C4-2B (cell line): ENCODE measurements at regions not wholly inside any gene's neighbourhood (a gene's known extent, or its start where the extent isn't known, plus 50 kb on each side); places are given as distances from the start of the nearest gene placed in this dataset.

Experiments used
- H3K27ac ChIP-seq: fragments of 450-650 bp; 2 replicates; pipeline ENCODE4 v1.5.1; 2017
- ZFX ChIP-seq: fragments of 450-650 bp; IDR thresholded peaks from 2 replicates; pipeline ENCODE4 v1.6.1; 2017
- TF ChIP-seq, protein P1 (sequence below): fragments of 450-650 bp; conservative IDR thresholded peaks from 2 replicates; pipeline ENCODE4 v1.5.1; 2017; ENCODE audit warnings: mild to moderate bottlenecking

DNA sequence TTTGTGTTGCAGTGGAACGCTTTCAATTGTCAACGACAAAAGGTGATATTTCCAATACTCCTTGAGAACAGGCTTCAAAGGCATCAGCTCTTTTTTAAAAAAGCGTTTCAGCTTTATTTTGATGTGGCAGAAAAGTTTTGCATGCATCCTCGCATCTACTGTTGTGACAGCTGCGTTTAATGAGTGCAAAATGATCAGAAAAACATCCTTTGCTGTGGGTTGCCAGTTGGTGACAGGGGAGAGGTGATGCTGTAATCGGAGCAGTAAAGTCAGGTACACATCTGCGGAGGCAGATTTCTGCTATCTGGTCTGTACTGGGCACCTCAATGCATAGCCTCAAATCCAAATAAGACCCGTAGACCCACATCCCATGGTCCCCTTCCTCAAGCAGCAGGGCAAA, 91.9 kb upstream of the POU3F3 start:
- H3K27ac ChIP-seq, result no peak overlapping the region
- no peak for TF ChIP-seq ZFX
- TF ChIP-seq, protein P1, sequence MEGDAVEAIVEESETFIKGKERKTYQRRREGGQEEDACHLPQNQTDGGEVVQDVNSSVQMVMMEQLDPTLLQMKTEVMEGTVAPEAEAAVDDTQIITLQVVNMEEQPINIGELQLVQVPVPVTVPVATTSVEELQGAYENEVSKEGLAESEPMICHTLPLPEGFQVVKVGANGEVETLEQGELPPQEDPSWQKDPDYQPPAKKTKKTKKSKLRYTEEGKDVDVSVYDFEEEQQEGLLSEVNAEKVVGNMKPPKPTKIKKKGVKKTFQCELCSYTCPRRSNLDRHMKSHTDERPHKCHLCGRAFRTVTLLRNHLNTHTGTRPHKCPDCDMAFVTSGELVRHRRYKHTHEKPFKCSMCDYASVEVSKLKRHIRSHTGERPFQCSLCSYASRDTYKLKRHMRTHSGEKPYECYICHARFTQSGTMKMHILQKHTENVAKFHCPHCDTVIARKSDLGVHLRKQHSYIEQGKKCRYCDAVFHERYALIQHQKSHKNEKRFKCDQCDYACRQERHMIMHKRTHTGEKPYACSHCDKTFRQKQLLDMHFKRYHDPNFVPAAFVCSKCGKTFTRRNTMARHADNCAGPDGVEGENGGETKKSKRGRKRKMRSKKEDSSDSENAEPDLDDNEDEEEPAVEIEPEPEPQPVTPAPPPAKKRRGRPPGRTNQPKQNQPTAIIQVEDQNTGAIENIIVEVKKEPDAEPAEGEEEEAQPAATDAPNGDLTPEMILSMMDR, result no peak

DNA sequence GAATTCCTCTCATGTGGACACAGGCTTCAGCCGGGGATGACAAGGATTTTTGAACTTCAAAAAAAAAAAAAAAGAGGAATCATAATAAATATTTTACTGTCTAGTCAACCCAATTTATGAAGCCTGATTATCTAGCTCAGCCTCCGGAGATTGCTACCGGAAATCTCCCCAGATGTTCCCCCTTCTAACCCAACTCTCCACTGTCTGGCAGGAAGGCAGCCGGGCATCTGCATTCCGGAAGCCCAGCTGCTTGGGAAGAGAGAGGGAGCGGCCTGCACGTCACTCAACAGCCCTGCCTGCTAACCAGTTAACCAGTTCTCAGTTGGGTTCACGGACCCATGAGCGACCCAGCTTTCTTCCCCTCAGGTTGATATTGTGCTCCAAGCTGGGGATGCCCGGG, 87.2 kb upstream of the POU3F3 start:
- TF ChIP-seq, protein P1, result no peak
- TF ChIP-seq ZFX, result no peak
- H3K27ac ChIP-seq, result no peak overlapping the region

DNA sequence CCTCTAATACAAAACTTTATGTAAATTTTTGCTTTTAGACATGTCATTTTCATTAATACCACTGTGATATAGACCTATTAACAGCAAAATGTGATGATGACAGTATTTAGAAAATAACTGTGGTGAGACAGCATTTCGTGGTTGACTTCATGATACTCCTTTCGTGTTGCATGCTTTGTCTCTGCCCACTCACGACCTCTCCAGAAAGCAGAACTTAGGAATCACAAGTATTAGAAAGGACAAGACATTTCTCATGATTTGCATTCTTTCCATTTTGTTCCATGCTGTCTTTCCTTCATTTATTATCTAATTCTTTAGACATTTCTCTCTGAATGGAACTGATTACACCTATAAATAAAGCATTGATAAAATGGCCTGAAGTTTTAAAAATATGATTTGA, 85.2 kb upstream of the POU3F3 start:
- no peak for TF ChIP-seq ZFX
- TF ChIP-seq, protein P1, result no peak
- H3K27ac ChIP-seq, result no peak overlapping the region

DNA sequence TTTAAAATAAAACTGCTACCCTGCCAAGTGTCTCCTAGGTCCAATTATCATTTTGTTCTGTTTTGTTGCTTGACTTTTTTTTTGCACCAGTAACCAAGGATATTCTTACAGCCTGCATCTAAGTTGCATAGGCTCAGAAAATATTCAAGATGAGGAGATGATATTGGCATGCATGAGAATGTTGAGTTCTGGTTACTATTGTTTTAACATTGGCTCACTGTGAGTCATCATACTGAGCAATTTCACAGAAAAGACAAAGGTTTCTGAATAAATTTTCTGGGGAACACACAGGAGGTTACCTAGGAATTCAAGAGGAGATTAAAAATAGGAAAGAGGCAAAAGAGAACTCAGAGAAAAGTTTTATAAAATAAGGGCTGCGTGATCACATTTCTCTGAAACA, 84.8 kb upstream of the POU3F3 start:
- H3K27ac ChIP-seq, result no peak overlapping the region
- TF ChIP-seq, protein P1, result no peak
- TF ChIP-seq ZFX, result no peak

DNA sequence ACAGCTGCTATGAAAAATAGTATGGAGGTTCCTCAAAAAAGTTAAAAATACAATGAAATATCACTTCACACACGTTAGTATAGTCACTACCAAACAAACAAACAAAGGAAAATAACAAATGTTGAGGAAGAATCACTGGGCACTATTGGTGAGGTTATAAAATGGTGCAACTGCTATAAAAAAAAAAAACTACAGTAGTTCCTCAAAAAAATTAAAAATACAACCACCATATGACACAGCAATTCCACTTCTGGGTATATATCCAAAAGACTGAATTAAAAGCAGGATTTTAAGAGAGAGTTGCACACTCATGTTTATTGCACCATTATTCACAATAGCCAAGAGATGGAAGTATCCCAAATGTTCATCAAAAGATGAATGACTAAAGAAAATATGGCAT, 80.9 kb upstream of the POU3F3 start:
- TF ChIP-seq, protein P1, result no peak
- no peak for TF ChIP-seq ZFX
- H3K27ac ChIP-seq, result no peak overlapping the region

DNA sequence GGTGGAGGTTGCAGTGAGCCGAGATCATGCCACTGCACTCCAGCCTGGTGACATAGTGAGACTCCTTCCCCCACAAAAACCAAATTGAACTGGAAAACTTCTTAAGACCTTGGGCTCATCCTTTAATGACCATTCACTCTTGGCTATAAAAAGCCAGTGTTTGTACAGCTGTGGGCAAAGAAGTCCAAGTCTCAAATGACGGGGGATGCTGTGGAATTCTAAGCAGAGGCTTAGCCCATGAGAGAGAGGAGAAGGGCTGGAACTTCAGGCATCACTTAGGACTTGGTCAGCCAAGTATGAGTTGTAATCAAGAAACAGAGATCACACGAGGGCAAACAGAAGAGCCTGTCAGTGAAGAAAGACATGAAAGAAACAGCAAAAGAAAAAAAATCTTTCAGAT, 79.3 kb upstream of the POU3F3 start:
- H3K27ac ChIP-seq, result no peak overlapping the region
- TF ChIP-seq, protein P1, result no peak
- no peak for TF ChIP-seq ZFX

DNA sequence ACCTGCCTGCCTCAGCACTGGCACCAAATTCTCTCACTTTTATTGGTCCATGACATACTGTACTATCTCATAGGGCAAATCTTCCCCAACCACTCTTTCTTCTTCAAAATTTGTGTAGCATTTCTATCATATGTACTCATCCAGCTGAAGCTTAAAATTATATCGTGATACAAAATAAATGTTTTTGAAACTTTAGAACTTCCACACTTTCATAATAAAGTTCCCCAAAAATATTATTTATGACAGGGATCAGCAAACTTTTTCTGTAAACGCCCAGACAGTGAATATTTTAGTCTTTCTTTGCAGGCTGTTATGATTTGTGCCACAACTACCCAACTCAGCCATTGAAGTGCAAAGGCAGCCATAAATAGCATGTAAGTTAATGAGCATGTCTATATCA, 76.2 kb upstream of the POU3F3 start:
- no peak for TF ChIP-seq ZFX
- TF ChIP-seq, protein P1, result no peak
- no peak overlapping the region for H3K27ac ChIP-seq
